GM21825 (cell line): ENCODE measurements at regions not wholly inside any gene's neighbourhood (a gene's known extent, or its start where the extent isn't known, plus 50 kb on each side); places are given as distances from the start of the nearest gene placed in this dataset.

ENCODE experiments used
- ATAC-seq: cut with Tn5 transposase; IDR thresholded peaks from one replicate; pipeline ENCODE4 v1.9.1; 2021; ENCODE audit warnings: mild to moderate bottlenecking, moderate library complexity; ENCODE audit not compliant: unreplicated experiment

- ATAC-seq = no peak
Observed at GRCh38 chr18:61950371-61950770, 57.6 kb upstream of the RNF152 start.

GRCh38 chr18:61949946-61950345 is 57.1 kb upstream of the RNF152 start:
- no peak for ATAC-seq

- ATAC-seq = no peak
Observed at GRCh38 chr18:61948846-61949438, 56.1 kb upstream of the RNF152 start.

GRCh38 chr18:61948281-61948741 is 55.5 kb upstream of the RNF152 start:
- ATAC-seq = no peak

GRCh38 chr18:61946449-61946848 is 53.6 kb upstream of the RNF152 start:
- no peak for ATAC-seq

- no peak for ATAC-seq
Observed at GRCh38 chr18:61943175-61943964, 50.6 kb upstream of the RNF152 start.
